ENCODE measurements at regions not wholly inside any gene's neighbourhood (a gene's known extent, or its start where the extent isn't known, plus 50 kb on each side); places are given as distances from the start of the nearest gene placed in this dataset.

DNA sequence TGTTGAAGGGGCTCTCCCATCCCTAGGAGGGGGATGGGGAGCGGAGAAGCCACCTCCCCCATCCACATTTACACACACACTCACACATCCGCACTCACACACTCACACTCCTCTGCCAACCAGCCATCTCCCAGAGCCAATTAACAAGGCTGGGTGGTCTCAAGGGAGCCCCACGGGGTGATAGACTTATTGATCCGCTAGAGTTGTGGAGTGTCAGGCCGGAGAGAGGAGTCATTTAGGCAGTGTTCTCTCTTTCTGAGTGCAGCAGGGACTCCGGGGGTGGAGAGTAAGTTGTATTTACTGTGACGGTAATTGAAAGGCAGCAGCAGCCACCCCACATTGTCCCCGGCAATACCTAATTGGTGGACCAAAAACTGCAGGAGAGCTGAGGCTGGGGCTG, 61.6 kb downstream of the KLHDC7A start:
- Histone ChIP-seq H3K9me3 (ENCODE audit: control insufficient read depth in 1 of 2, low read length in 2 of 2) (no peaks in the 10 kb centered on the region), H3K27ac (ENCODE audit: low read depth, low read length) (no peak overlapping the region), H3K4me3 (ENCODE audit: low read length in 2 of 2) (no peak overlapping the region), H3K36me3 (ENCODE audit: insufficient read depth, low read length) (no peaks in the 10 kb centered on the region), H3K27me3 (ENCODE audit: insufficient read depth, low read length) (no peaks in the 10 kb centered on the region), H3K4me1 (ENCODE audit: insufficient read depth, low read length) (no peaks in the 10 kb centered on the region)
- ChIA-PET CTCF (ENCODE audit: partially characterized antibody) (no interaction called here), POLR2A (ENCODE audit: partially characterized antibody) (no interaction called here)
- peaks cover 0 to 6% (median 1%) of the 10 kb centered on the region in 8 donors for H3K9me3 Mint-ChIP-seq
- DNase-seq = no peak
- no peak overlapping the region for H3K4me3 Mint-ChIP-seq
- intact Hi-C loops (cut with micrococcal nuclease) = no loop called here
- H3K27me3 Mint-ChIP-seq = peaks cover 27 to 39% of the 10 kb centered on the region in 2 donors
- no peaks in the 10 kb centered on the region for H3K36me3 Mint-ChIP-seq
- H3K27ac Mint-ChIP-seq = no peak overlapping the region
- H3K4me1 Mint-ChIP-seq = no peaks in the 10 kb centered on the region

DNA sequence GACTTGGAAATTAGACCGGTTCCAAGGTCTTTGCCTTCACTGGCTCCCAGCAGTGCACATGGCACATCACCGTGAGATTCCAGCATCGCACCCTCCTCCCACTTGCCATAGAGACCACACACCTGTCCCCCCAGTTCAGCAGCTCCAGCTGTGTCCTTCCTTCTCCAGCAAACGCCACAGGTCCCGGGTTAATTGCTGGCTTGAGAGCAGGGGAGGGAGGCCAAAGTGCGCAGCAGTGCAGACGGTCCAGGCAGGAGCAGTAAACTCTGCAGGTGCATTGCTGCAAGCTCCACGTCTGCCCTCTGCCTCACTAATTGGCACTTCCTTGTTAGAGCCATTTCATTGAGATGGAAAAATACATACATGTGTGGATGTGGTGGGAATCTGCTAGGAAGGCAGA, 65.3 kb downstream of the KLHDC7A start:
- H3K4me1 Mint-ChIP-seq = no peaks in the 10 kb centered on the region
- Histone ChIP-seq H3K27ac (ENCODE audit: low read depth, low read length) (no peak overlapping the region), H3K36me3 (ENCODE audit: insufficient read depth, low read length) (no peaks in the 10 kb centered on the region), H3K9me3 (ENCODE audit: control insufficient read depth in 1 of 2, low read length in 2 of 2) (no peaks in the 10 kb centered on the region), H3K4me3 (ENCODE audit: low read length in 2 of 2) (no peak overlapping the region), H3K27me3 (ENCODE audit: insufficient read depth, low read length) (no peaks in the 10 kb centered on the region), H3K4me1 (ENCODE audit: insufficient read depth, low read length) (no peaks in the 10 kb centered on the region)
- ChIA-PET CTCF (ENCODE audit: partially characterized antibody) (no interaction called here), POLR2A (ENCODE audit: partially characterized antibody) (no interaction called here)
- H3K4me3 Mint-ChIP-seq = no peak overlapping the region
- intact Hi-C loops (cut with micrococcal nuclease) = no loop called here
- no peaks in the 10 kb centered on the region for H3K36me3 Mint-ChIP-seq
- H3K27ac Mint-ChIP-seq = no peak overlapping the region
- H3K9me3 Mint-ChIP-seq = peaks cover 0 to 6% (median under 1%) of the 10 kb centered on the region in 8 donors
- H3K27me3 Mint-ChIP-seq = peaks cover 27 to 50% of the 10 kb centered on the region in 2 donors
- no peak for DNase-seq

DNA sequence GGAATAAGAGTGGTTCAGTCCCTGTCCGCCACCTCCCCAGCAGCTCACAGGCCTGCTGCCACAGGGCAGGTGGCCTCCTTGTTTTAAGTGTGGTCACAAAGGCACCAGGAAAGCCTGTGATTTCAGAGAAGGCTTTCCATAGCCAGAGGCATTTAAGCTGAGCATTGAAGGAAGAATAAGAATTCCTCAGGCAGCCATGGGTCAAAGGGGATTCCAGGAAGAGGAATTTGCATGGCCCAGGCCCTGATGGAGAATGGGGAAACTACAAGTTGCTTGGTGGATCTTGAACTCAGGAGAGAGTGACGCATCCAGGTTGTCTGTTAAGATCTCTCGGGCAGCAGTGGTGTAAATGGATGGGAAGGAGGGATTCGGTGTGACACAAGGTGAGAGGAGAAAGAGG, 66.7 kb downstream of the KLHDC7A start:
- H3K4me3 Mint-ChIP-seq = no peak overlapping the region
- no peaks in the 10 kb centered on the region for H3K36me3 ChIP-seq (ENCODE audit: insufficient read depth, low read length)
- H3K27ac Mint-ChIP-seq = no peak overlapping the region
- H3K27ac ChIP-seq (ENCODE audit: low read depth, low read length) = no peak overlapping the region
- DNase-seq = no peak
- H3K9me3 ChIP-seq (ENCODE audit: control insufficient read depth in 1 of 2, low read length in 2 of 2) = no peaks in the 10 kb centered on the region
- H3K4me1 ChIP-seq (ENCODE audit: insufficient read depth, low read length) = no peaks in the 10 kb centered on the region
- POLR2A ChIA-PET (ENCODE audit: partially characterized antibody) = no interaction called here
- H3K9me3 Mint-ChIP-seq = peaks cover 0 to 6% (median 0%) of the 10 kb centered on the region in 8 donors
- CTCF ChIA-PET (ENCODE audit: partially characterized antibody) = no interaction called here
- no peaks in the 10 kb centered on the region for H3K36me3 Mint-ChIP-seq
- H3K27me3 ChIP-seq (ENCODE audit: insufficient read depth, low read length) = no peaks in the 10 kb centered on the region
- intact Hi-C loops (cut with micrococcal nuclease) = no loop called here
- H3K4me1 Mint-ChIP-seq = no peaks in the 10 kb centered on the region
- H3K4me3 ChIP-seq (ENCODE audit: low read length in 2 of 2) = no peak overlapping the region
- peaks cover 22 to 45% of the 10 kb centered on the region in 2 donors for H3K27me3 Mint-ChIP-seq

DNA sequence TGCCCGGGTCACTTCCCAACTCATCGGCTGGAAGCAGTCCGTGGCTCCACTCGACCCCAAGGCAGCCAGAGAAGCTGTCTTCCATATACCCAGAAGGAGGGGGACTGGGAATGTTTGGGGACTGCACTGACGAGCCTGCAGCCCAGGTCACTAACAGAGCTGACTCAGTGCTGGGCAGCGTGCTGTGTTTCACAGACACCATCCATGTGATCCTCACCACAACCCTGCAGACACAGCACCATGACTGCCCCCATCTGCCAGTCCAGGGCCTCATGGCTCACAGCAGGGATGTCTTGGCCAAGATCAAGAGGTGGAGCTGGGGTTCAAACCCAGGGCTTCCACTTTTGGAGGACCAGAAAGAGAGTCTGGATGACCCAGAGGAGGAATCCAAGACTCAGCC, 67.9 kb downstream of the KLHDC7A start:
- H3K27ac ChIP-seq (ENCODE audit: low read depth, low read length) = no peak overlapping the region
- Mint-ChIP-seq H3K9me3 (peaks cover 0 to under 1% (median 0%) of the 10 kb centered on the region in 8 donors), H3K27ac (no peak overlapping the region), H3K4me1 (no peaks in the 10 kb centered on the region), H3K4me3 (no peak overlapping the region), H3K36me3 (no peaks in the 10 kb centered on the region), H3K27me3 (peaks cover 12 to 43% of the 10 kb centered on the region in 2 donors)
- no peaks in the 10 kb centered on the region for H3K4me1 ChIP-seq (ENCODE audit: insufficient read depth, low read length)
- no peaks in the 10 kb centered on the region for H3K36me3 ChIP-seq (ENCODE audit: insufficient read depth, low read length)
- CTCF ChIA-PET (ENCODE audit: partially characterized antibody) = no interaction called here
- H3K27me3 ChIP-seq (ENCODE audit: insufficient read depth, low read length) = no peaks in the 10 kb centered on the region
- no peak for DNase-seq
- intact Hi-C loops (cut with micrococcal nuclease) = no loop called here
- H3K9me3 ChIP-seq (ENCODE audit: control insufficient read depth in 1 of 2, low read length in 2 of 2) = no peaks in the 10 kb centered on the region
- no peak overlapping the region for H3K4me3 ChIP-seq (ENCODE audit: low read length in 2 of 2)
- POLR2A ChIA-PET (ENCODE audit: partially characterized antibody) = no interaction called here

DNA sequence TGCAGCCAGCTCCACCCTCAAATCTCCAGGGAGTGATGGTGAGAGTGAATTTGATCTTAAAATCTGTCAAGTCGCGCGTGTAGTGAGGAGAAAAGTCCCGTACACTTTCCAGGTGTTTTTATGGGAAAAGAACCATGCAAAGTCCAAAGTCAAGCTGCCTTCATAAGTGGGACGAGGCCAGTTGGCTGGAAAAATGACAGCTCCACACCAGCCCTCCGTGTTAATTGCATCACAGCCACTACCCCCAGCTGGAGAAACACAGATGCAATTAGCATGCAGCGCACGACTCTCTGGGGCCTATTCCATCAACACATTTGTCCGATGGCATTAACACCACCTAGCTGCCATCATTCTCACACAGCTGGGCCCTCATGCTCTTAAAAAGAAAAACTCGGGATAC, 68.4 kb downstream of the KLHDC7A start:
- Mint-ChIP-seq H3K27me3 (peaks cover 10 to 44% of the 10 kb centered on the region in 2 donors), H3K9me3 (no peaks in the 10 kb centered on the region), H3K4me3 (no peak overlapping the region), H3K4me1 (no peaks in the 10 kb centered on the region), H3K36me3 (no peaks in the 10 kb centered on the region), H3K27ac (no peak overlapping the region)
- Histone ChIP-seq H3K27me3 (ENCODE audit: insufficient read depth, low read length) (no peaks in the 10 kb centered on the region), H3K4me3 (ENCODE audit: low read length in 2 of 2) (no peak overlapping the region), H3K27ac (ENCODE audit: low read depth, low read length) (no peak overlapping the region), H3K36me3 (ENCODE audit: insufficient read depth, low read length) (no peaks in the 10 kb centered on the region), H3K4me1 (ENCODE audit: insufficient read depth, low read length) (no peaks in the 10 kb centered on the region), H3K9me3 (ENCODE audit: control insufficient read depth in 1 of 2, low read length in 2 of 2) (no peaks in the 10 kb centered on the region)
- DNase-seq = no peak
- intact Hi-C loops (cut with micrococcal nuclease) = no loop called here
- CTCF ChIA-PET (ENCODE audit: partially characterized antibody) = no interaction called here
- POLR2A ChIA-PET (ENCODE audit: partially characterized antibody) = no interaction called here

DNA sequence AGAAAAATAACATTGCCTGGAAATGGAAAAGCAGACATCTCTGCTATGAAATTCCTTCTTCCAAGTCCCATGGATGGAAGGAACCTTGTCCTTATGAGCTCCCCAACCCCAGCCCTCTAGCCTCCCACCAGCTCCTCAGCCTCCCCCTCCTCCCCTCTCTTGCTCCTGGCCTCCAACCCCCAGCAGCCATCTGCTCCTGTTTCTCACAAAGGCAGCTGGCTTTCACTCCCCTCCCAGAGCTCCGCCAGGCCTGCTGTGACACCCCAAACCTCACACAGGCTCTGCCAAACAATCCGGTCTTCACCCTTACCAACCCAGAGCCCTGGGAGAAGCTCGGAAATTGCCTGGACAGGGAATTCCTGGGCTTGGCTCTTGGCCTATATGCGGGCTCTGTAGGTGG, 69.2 kb downstream of the KLHDC7A start:
- ChIA-PET POLR2A (ENCODE audit: partially characterized antibody) (no interaction called here), CTCF (ENCODE audit: partially characterized antibody) (no interaction called here)
- H3K27me3 Mint-ChIP-seq = peaks cover 6 to 38% of the 10 kb centered on the region in 2 donors
- no peak overlapping the region for H3K27ac Mint-ChIP-seq
- no peak for DNase-seq
- no peaks in the 10 kb centered on the region for H3K4me1 Mint-ChIP-seq
- H3K4me3 Mint-ChIP-seq = no peak overlapping the region
- no peaks in the 10 kb centered on the region for H3K9me3 ChIP-seq (ENCODE audit: control insufficient read depth in 1 of 2, low read length in 2 of 2)
- H3K4me1 ChIP-seq (ENCODE audit: insufficient read depth, low read length) = no peaks in the 10 kb centered on the region
- no peaks in the 10 kb centered on the region for H3K9me3 Mint-ChIP-seq
- intact Hi-C loops (cut with micrococcal nuclease) = no loop called here
- H3K4me3 ChIP-seq (ENCODE audit: low read length in 2 of 2) = no peak overlapping the region
- H3K36me3 Mint-ChIP-seq = no peaks in the 10 kb centered on the region
- H3K27me3 ChIP-seq (ENCODE audit: insufficient read depth, low read length) = no peaks in the 10 kb centered on the region
- no peak overlapping the region for H3K27ac ChIP-seq (ENCODE audit: low read depth, low read length)
- H3K36me3 ChIP-seq (ENCODE audit: insufficient read depth, low read length) = no peaks in the 10 kb centered on the region

DNA sequence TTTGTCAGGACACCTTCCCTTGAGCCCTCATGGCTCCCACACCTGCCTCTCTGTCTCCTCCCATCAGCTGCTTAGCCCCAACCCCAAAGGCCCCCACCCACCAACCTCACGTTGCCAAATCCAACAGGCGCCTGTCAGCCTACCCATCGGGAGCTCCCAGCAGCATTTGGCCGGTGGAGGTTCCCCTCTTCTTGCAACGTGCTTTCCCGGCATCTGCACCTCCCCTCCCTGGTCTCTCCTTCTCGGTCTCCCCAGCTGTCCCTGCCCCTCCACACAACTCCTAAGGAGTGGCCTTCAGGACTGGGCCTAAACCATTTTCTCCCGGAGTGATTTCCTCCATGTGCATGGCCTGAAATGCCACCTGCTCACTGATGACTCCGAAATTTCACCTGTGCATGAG, 71.9 kb downstream of the KLHDC7A start:
- no peaks in the 10 kb centered on the region for H3K36me3 ChIP-seq (ENCODE audit: insufficient read depth, low read length)
- POLR2A ChIA-PET (ENCODE audit: partially characterized antibody) = no interaction called here
- no peak overlapping the region for H3K4me3 Mint-ChIP-seq
- no peaks in the 10 kb centered on the region for H3K27me3 ChIP-seq (ENCODE audit: insufficient read depth, low read length)
- intact Hi-C loops (cut with micrococcal nuclease) = no loop called here
- H3K4me1 Mint-ChIP-seq = peaks cover 3 to 6% (median 4%) of the 10 kb centered on the region in 4 donors
- no peaks in the 10 kb centered on the region for H3K36me3 Mint-ChIP-seq
- no peaks in the 10 kb centered on the region for H3K4me1 ChIP-seq (ENCODE audit: insufficient read depth, low read length)
- no peak overlapping the region for H3K27ac ChIP-seq (ENCODE audit: low read depth, low read length)
- no peaks in the 10 kb centered on the region for H3K9me3 Mint-ChIP-seq
- CTCF ChIA-PET (ENCODE audit: partially characterized antibody) = interaction anchor here (1.6 to 1.7 kb wide), 2 partner anchors 12 to 23 kb away, joined by 4 to 5 read pairs; no protein-coding TSS in a partner anchor
- no peaks in the 10 kb centered on the region for H3K9me3 ChIP-seq (ENCODE audit: control insufficient read depth in 1 of 2, low read length in 2 of 2)
- DNase-seq = no peak
- H3K27ac Mint-ChIP-seq = no peak overlapping the region
- H3K4me3 ChIP-seq (ENCODE audit: low read length in 2 of 2) = no peak overlapping the region
- peaks cover 6 to 41% of the 10 kb centered on the region in 2 donors for H3K27me3 Mint-ChIP-seq

DNA sequence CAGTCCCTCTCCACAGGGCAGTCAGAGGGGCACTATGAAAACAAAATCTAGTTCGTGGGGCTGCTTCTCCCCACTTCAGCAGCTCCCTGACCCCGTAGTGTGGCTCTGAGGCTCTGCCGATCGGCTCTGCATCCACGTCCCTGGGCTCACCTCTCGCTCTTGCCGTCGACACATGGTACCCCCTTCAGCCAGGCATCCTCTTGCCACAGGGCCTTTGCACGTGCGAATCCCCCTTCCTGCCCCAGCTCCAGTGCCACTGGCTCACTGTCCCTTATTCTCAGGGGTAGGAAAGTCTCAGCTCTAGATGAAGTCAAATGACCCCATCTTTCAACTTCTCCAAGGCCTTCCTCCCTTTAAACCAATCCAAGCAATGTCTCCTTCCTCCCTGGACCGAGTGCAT, 72.7 kb downstream of the KLHDC7A start:
- H3K27ac Mint-ChIP-seq = no peak overlapping the region
- Histone ChIP-seq H3K9me3 (ENCODE audit: control insufficient read depth in 1 of 2, low read length in 2 of 2) (no peaks in the 10 kb centered on the region), H3K36me3 (ENCODE audit: insufficient read depth, low read length) (no peaks in the 10 kb centered on the region), H3K27ac (ENCODE audit: low read depth, low read length) (no peak overlapping the region), H3K4me1 (ENCODE audit: insufficient read depth, low read length) (peaks cover 3% of the 10 kb centered on the region), H3K27me3 (ENCODE audit: insufficient read depth, low read length) (no peaks in the 10 kb centered on the region), H3K4me3 (ENCODE audit: low read length in 2 of 2) (no peak overlapping the region)
- intact Hi-C loops (cut with micrococcal nuclease) = no loop called here
- no peak overlapping the region for H3K4me3 Mint-ChIP-seq
- peaks cover 8 to 47% of the 10 kb centered on the region in 2 donors for H3K27me3 Mint-ChIP-seq
- no peaks in the 10 kb centered on the region for H3K36me3 Mint-ChIP-seq
- H3K9me3 Mint-ChIP-seq = no peaks in the 10 kb centered on the region
- ChIA-PET POLR2A (ENCODE audit: partially characterized antibody) (no interaction called here), CTCF (ENCODE audit: partially characterized antibody) (interaction anchor here (1.6 to 1.7 kb wide), 2 partner anchors 12 to 22 kb away, joined by 4 to 5 read pairs; no protein-coding TSS in a partner anchor)
- DNase-seq = no peak
- H3K4me1 Mint-ChIP-seq = peaks cover 5 to 13% (median 10%) of the 10 kb centered on the region in 4 donors
